HCT116 (cell line): ENCODE measurements at regions not wholly inside any gene's neighbourhood (a gene's known extent, or its start where the extent isn't known, plus 50 kb on each side); places are given as distances from the start of the nearest gene placed in this dataset.
A peak's percentile ranks its signal among the peaks of the same experiment; 100 is the strongest.

Experiments
- ATAC-seq: fragments of 200-7000 bp; cut with Tn5 transposase; 2 replicates; pipeline ENCODE4 v1.9.1; 2020; ENCODE audit warnings: mild to moderate bottlenecking, moderate library complexity
- BruUV-seq: library from RNA; stranded (reverse); fragments of 400-500 nt; replicated peaks from 2 replicates; lab custom pipeline; 2021; lab: Mats Ljungman, UMichigan
- CTCF ChIA-PET: fragments of 300-600 bp; sonication (Branson Sonifier 250); formaldehyde crosslinking; loops from one replicate; lab custom pipeline; 2021; ENCODE audit warnings: antibody characterized with exemption; lab: Charles Lee
- POLR2A ChIA-PET: fragments of 300-600, 350-600 bp; sonication (Branson Sonifier 250); formaldehyde crosslinking; loops from one replicate; lab custom pipeline; 2021; ENCODE audit warnings: antibody characterized with exemption; lab: Charles Lee
- RAD21 ChIA-PET, 2 experiments: fragments of 300-600 bp; sonication (Branson Sonifier 250); formaldehyde crosslinking; loops; one replicate each; lab custom pipeline; 2023; ENCODE audit warnings: low total read pairs in 2 of 2; ENCODE audit not compliant: uncharacterized antibody in 2 of 2, unreplicated experiment in 2 of 2, low non-redundant PET in 1 of 2; lab: Charles Lee
- DNase-seq: peaks from one replicate; pipeline ENCODE4 v3.0.0-alpha.2; 2010; ENCODE audit warnings: low read depth, low spot score
- H2AFZ ChIP-seq: fragments of 200-600 bp; shearing (Covaris generic), sonication (generic); 2 replicates; pipeline ENCODE4 v1.6.1; 2017; ENCODE audit warnings: low read depth, mixed run types, mixed read lengths, antibody characterized with exemption, low read length; ENCODE audit not compliant: poor library complexity, severe bottlenecking
- H3K27ac ChIP-seq: 2 replicates; pipeline ENCODE4 v1.5.1; 2012; ENCODE audit warnings: low read depth, low read length
- H3K27me3 ChIP-seq: fragments of 200-600 bp; sonication (generic); 2 replicates; pipeline ENCODE4 v1.6.1; 2016; ENCODE audit warnings: mixed run types, low read length, mixed read lengths; ENCODE audit not compliant: insufficient read depth
- H3K36me3 ChIP-seq, 2 experiments: fragments of 200-500 bp in 1 of 2; fragments of 200-600 bp in 1 of 2; sonication (Bioruptor generic) in 1 of 2; sonication (generic) in 1 of 2; 2 replicates each; pipeline versions ENCODE4 v1.5.1 to v1.6.1; 2014 to 2016; ENCODE audit warnings: low read length in 2 of 2, inconsistent platforms in 1 of 2, mixed read lengths in 1 of 2, mixed run types in 1 of 2; ENCODE audit not compliant: insufficient read depth in 2 of 2, control insufficient read depth in 1 of 2
- H3K4me1 ChIP-seq, 2 experiments: fragments of 200-600 bp in 1 of 2; sonication (generic) in 1 of 2; 2 replicates each; pipeline versions ENCODE4 v1.5.1 to v1.6.1; 2012 to 2017; ENCODE audit warnings: low read length in 2 of 2, inconsistent platforms in 1 of 2, mild to moderate bottlenecking in 1 of 2, mixed read lengths in 1 of 2, mixed run types in 1 of 2, moderate library complexity in 1 of 2; ENCODE audit not compliant: insufficient read depth in 2 of 2, control insufficient read depth in 1 of 2
- H3K4me2 ChIP-seq: fragments of 200-600 bp; sonication (generic); 2 replicates; pipeline ENCODE4 v1.6.1; 2017; ENCODE audit warnings: mixed run types, low read length, mixed read lengths
- H3K4me3 ChIP-seq, 2 experiments: fragments of 200-600 bp in 1 of 2; sonication (generic) in 1 of 2; replicated peaks in 1 of 2; 2 replicates each; pipeline ENCODE4 v1.5.1; 2011 to 2016; ENCODE audit warnings: low read length in 2 of 2, control low read depth in 1 of 2, low read depth in 1 of 2, mild to moderate bottlenecking in 1 of 2, mixed read lengths in 1 of 2, mixed run types in 1 of 2
- H3K79me2 ChIP-seq: fragments of 200-600 bp; sonication (generic); 2 replicates; pipeline ENCODE4 v1.6.1; 2017; ENCODE audit warnings: mild to moderate bottlenecking, mixed run types, low read length, moderate library complexity, mixed read lengths; ENCODE audit not compliant: insufficient read depth
- H3K9ac ChIP-seq: fragments of 200-600 bp; sonication (generic); 2 replicates; pipeline ENCODE4 v1.6.1; 2016; ENCODE audit warnings: low read length, mixed read lengths
- H3K9me2 ChIP-seq: fragments of 200-600 bp; sonication (generic), shearing (Covaris generic); 2 replicates; pipeline ENCODE4 v1.6.1; 2017; ENCODE audit warnings: mixed run types, mild to moderate bottlenecking, moderate library complexity; ENCODE audit not compliant: insufficient read depth
- H3K9me3 ChIP-seq, 2 experiments: fragments of 200-500 bp in 1 of 2; fragments of 200-600 bp in 1 of 2; sonication (Bioruptor generic) in 1 of 2; sonication (generic) in 1 of 2; 2 replicates each; pipeline ENCODE4 v1.6.1; 2014 to 2017; ENCODE audit warnings: low read length in 2 of 2, mixed read lengths in 2 of 2, inconsistent platforms in 1 of 2, low read depth in 1 of 2, mild to moderate bottlenecking in 1 of 2, mixed run types in 1 of 2, moderate library complexity in 1 of 2; ENCODE audit not compliant: control insufficient read depth in 1 of 2, insufficient read depth in 1 of 2
- H4K20me1 ChIP-seq: fragments of 200-600 bp; sonication (generic), shearing (Covaris generic); 2 replicates; pipeline ENCODE4 v1.6.1; 2017; ENCODE audit warnings: mixed run types, mild to moderate bottlenecking, moderate library complexity; ENCODE audit not compliant: insufficient read depth
- ATF3 ChIP-seq: IDR thresholded peaks from 2 replicates; pipeline ENCODE4 v1.6.1; 2012
- CBX3 ChIP-seq: IDR thresholded peaks from 2 replicates; pipeline ENCODE4 v1.6.1; 2012; ENCODE audit warnings: low read depth
- CEBPB ChIP-seq: IDR thresholded peaks from 2 replicates; pipeline ENCODE4 v1.6.1; 2012; ENCODE audit warnings: low read depth
- CTCF ChIP-seq, 3 experiments: fragments of 200-600 bp in 1 of 3; sonication (generic) in 1 of 3; IDR thresholded peaks in 2 of 3; conservative IDR thresholded peaks in 1 of 3; 2 replicates each; pipeline ENCODE4 v1.5.1; 2012 to 2017; ENCODE audit warnings: low read depth in 2 of 3, low read length in 2 of 3, antibody characterized with exemption in 1 of 3, borderline replicate concordance in 1 of 3, control low read depth in 1 of 3, mild to moderate bottlenecking in 1 of 3, mixed read lengths in 1 of 3, mixed run types in 1 of 3, moderate library complexity in 1 of 3; ENCODE audit not compliant: insufficient read depth in 1 of 3
- ELF1 ChIP-seq: IDR thresholded peaks from 2 replicates; pipeline ENCODE4 v1.6.1; 2012; ENCODE audit warnings: low read depth, borderline replicate concordance
- EZH2phosphoT487 ChIP-seq: fragments of 200-600 bp; IDR thresholded peaks from 2 replicates; pipeline ENCODE4 v1.6.1; 2018; ENCODE audit warnings: antibody characterized with exemption, borderline replicate concordance
- JUND ChIP-seq: IDR thresholded peaks from 2 replicates; pipeline ENCODE4 v1.6.1; 2012
- POLR2A ChIP-seq: IDR thresholded peaks from 2 replicates; pipeline ENCODE4 v1.7.0; 2011; ENCODE audit warnings: borderline replicate concordance; ENCODE audit not compliant: insufficient read depth, insufficient read length; ENCODE audit errors: extremely low read depth
- POLR2AphosphoS5 ChIP-seq: IDR thresholded peaks from 2 replicates; pipeline ENCODE4 v1.6.1; 2011; ENCODE audit warnings: mild to moderate bottlenecking, low read depth, low read length, moderate library complexity
- RAD21 ChIP-seq: IDR thresholded peaks from 2 replicates; pipeline ENCODE4 v1.6.1; 2012; ENCODE audit warnings: low read depth, mild to moderate bottlenecking
- SIN3A ChIP-seq: IDR thresholded peaks from 2 replicates; pipeline ENCODE4 v1.6.1; 2012; ENCODE audit warnings: low read depth
- SP1 ChIP-seq: IDR thresholded peaks from 2 replicates; pipeline ENCODE4 v1.6.1; 2012; ENCODE audit warnings: low read depth
- YY1 ChIP-seq: IDR thresholded peaks from 2 replicates; pipeline ENCODE4 v1.6.1; 2011; ENCODE audit warnings: low read length, low read depth, moderate library complexity, mild to moderate bottlenecking; ENCODE audit not compliant: insufficient replicate concordance; ENCODE audit errors: extremely low read depth
- ZFX ChIP-seq: fragments of 450-650 bp; IDR thresholded peaks from 2 replicates; pipeline ENCODE4 v1.6.1; 2017
- intact Hi-C: fragments of 100-400 bp; cut with micrococcal nuclease; formaldehyde crosslinking; loops from 2 replicates; pipeline ENCODE4 v1.10.0; 2022

- TF ChIP-seq ELF1 (no peak), EZH2phosphoT487 (no peak), ATF3 (no peak), ZFX (peak; percentile 52), POLR2AphosphoS5 (peak; percentile 52), SIN3A (0 out of 2 replicates have a peak, but pooled peaks have one; percentile 50), SP1 (peak; percentile 71), CTCF (IDR thresholded peaks at IDR 0.05 in 2 of 3, conservative IDR thresholded peaks at IDR 0.05 in 1 of 3; ENCODE audit: borderline replicate concordance in 1 of 3, insufficient read depth in 1 of 3, low read depth in 2 of 3, low read length in 2 of 3) (no peak)
Measured at GRCh38 chr4:74682567-74683359, 111.6 kb downstream of the BTC start (continued).

GRCh38 chr4:74692972-74693371, 101.4 kb downstream of the BTC start:
- RAD21 ChIA-PET, result no interaction called here
- no peak for ATAC-seq
- no TSS peak for BruUV-seq
- no peak overlapping the region for H3K4me2 ChIP-seq
- intact Hi-C loops, result no loop called here
- no peak for TF ChIP-seq ELF1
- no peak for TF ChIP-seq POLR2A
- no peak for TF ChIP-seq YY1
- TF ChIP-seq RAD21, result no peak
- no peak for TF ChIP-seq CBX3
- no peak for TF ChIP-seq CTCF (IDR thresholded peaks at IDR 0.05 in 2 of 3, conservative IDR thresholded peaks at IDR 0.05 in 1 of 3; ENCODE audit: borderline replicate concordance in 1 of 3, insufficient read depth in 1 of 3, low read depth in 2 of 3, low read length in 2 of 3)
- no peak for TF ChIP-seq POLR2AphosphoS5
- no peak for TF ChIP-seq JUND
- no peak for TF ChIP-seq ZFX
- TF ChIP-seq CEBPB, result no peak
- no peak for TF ChIP-seq ATF3
- TF ChIP-seq, all 23 proteins: peak for 0
- H3K36me3 ChIP-seq, result no peaks in the 10 kb centered on the region
- no peaks in the 10 kb centered on the region for H3K79me2 ChIP-seq
- H3K27me3 ChIP-seq, result no peaks in the 10 kb centered on the region
- H3K27ac ChIP-seq, result no peak overlapping the region
- no peak overlapping the region for H2AFZ ChIP-seq
- H3K9me3 ChIP-seq, result no peaks in the 10 kb centered on the region
- no peaks in the 10 kb centered on the region for H3K4me1 ChIP-seq
- no peak for DNase-seq
- ChIA-PET CTCF (no interaction called here), POLR2A (no interaction called here)
- H3K9ac ChIP-seq, result no peak overlapping the region
- H4K20me1 ChIP-seq, result no peaks in the 10 kb centered on the region
- no peaks in the 10 kb centered on the region for H3K9me2 ChIP-seq
- H3K4me3 ChIP-seq, result no peak overlapping the region
